ENCODE measurements at regions not wholly inside any gene's neighbourhood (a gene's known extent, or its start where the extent isn't known, plus 50 kb on each side); places are given as distances from the start of the nearest gene placed in this dataset.

GRCh38 chr2:76194031-76194775 lies 483.5 kb upstream of the GCFC2 start:
- TF ChIP-seq, protein P1, sequence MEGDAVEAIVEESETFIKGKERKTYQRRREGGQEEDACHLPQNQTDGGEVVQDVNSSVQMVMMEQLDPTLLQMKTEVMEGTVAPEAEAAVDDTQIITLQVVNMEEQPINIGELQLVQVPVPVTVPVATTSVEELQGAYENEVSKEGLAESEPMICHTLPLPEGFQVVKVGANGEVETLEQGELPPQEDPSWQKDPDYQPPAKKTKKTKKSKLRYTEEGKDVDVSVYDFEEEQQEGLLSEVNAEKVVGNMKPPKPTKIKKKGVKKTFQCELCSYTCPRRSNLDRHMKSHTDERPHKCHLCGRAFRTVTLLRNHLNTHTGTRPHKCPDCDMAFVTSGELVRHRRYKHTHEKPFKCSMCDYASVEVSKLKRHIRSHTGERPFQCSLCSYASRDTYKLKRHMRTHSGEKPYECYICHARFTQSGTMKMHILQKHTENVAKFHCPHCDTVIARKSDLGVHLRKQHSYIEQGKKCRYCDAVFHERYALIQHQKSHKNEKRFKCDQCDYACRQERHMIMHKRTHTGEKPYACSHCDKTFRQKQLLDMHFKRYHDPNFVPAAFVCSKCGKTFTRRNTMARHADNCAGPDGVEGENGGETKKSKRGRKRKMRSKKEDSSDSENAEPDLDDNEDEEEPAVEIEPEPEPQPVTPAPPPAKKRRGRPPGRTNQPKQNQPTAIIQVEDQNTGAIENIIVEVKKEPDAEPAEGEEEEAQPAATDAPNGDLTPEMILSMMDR (IDR thresholded peaks at IDR 0.05; ENCODE audit: low read length) = no peak
- TF ChIP-seq EZH2 (optimal IDR thresholded peaks at IDR 0.05; ENCODE audit: low read depth, low read length) (no peak), EZH2phosphoT487 (IDR thresholded peaks at IDR 0.05; ENCODE audit: low read length) (no peak)
